Mesenchymal stem cell (in vitro differentiated cells and primary cell): ENCODE measurements at regions not wholly inside any gene's neighbourhood (a gene's known extent, or its start where the extent isn't known, plus 50 kb on each side); places are given as distances from the start of the nearest gene placed in this dataset.

ENCODE experiments used
- DNase-seq: peaks from one replicate; pipeline ENCODE4 v3.0.0-alpha.2; 2013
- H2AFZ ChIP-seq: one replicate; pipeline ENCODE4 v1.6.1; 2013; ENCODE audit warnings: low read depth, mild to moderate bottlenecking, control low read depth, inconsistent platforms, low read length, moderate library complexity
- H2AK5ac ChIP-seq: 2 replicates; pipeline ENCODE4 v1.6.1; 2013; ENCODE audit warnings: low read length, moderate library complexity, mild to moderate bottlenecking, inconsistent platforms; ENCODE audit not compliant: severe bottlenecking
- H2BK120ac ChIP-seq: one replicate; pipeline ENCODE4 v1.6.1; 2013; ENCODE audit warnings: low read depth, mild to moderate bottlenecking, inconsistent platforms, low read length, moderate library complexity
- H2BK12ac ChIP-seq, 2 experiments: one replicate each; pipeline ENCODE4 v1.6.1; 2013; ENCODE audit warnings: inconsistent platforms in 2 of 2, low read length in 2 of 2, mild to moderate bottlenecking in 2 of 2, moderate library complexity in 2 of 2, control low read depth in 1 of 2
- H2BK15ac ChIP-seq: one replicate; pipeline ENCODE4 v1.6.1; 2013; ENCODE audit warnings: mild to moderate bottlenecking, low read depth, inconsistent platforms; ENCODE audit not compliant: poor library complexity, severe bottlenecking
- H2BK5ac ChIP-seq: 2 replicates; pipeline ENCODE4 v1.6.1; 2013; ENCODE audit warnings: low read depth, mild to moderate bottlenecking, low read length, control low read depth, inconsistent platforms; ENCODE audit not compliant: poor library complexity, severe bottlenecking
- H3K14ac ChIP-seq, 2 experiments: one replicate each; pipeline ENCODE4 v1.6.1; 2013; ENCODE audit warnings: inconsistent platforms in 2 of 2, low read length in 2 of 2, control low read depth in 1 of 2, mild to moderate bottlenecking in 1 of 2, moderate library complexity in 1 of 2
- H3K18ac ChIP-seq, 2 experiments: one replicate each; pipeline ENCODE4 v1.6.1; 2013; ENCODE audit warnings: inconsistent platforms in 2 of 2, low read length in 2 of 2, control low read depth in 1 of 2, low read depth in 1 of 2, mild to moderate bottlenecking in 1 of 2
- H3K23ac ChIP-seq, 2 experiments: one replicate each; pipeline ENCODE4 v1.6.1; 2013; ENCODE audit warnings: inconsistent platforms in 2 of 2, low read length in 2 of 2, mild to moderate bottlenecking in 2 of 2, moderate library complexity in 2 of 2, control low read depth in 1 of 2
- H3K27ac ChIP-seq: 2 replicates; pipeline ENCODE4 v1.5.1; 2013; ENCODE audit warnings: mild to moderate bottlenecking, moderate library complexity, low read length, control low read depth, inconsistent platforms; ENCODE audit not compliant: poor library complexity, severe bottlenecking
- H3K27me3 ChIP-seq, 2 experiments: 2 replicates each; pipeline versions ENCODE4 v1.6.1 to v1.7.0; 2013; ENCODE audit warnings: low read length in 2 of 2, mild to moderate bottlenecking in 2 of 2, moderate library complexity in 2 of 2, control low read depth in 1 of 2, inconsistent platforms in 1 of 2; ENCODE audit not compliant: control insufficient read depth in 1 of 2, insufficient read depth in 1 of 2
- H3K36me3 ChIP-seq, 2 experiments: 2 replicates each; pipeline versions ENCODE4 v1.6.1 to v1.7.0; 2013; ENCODE audit warnings: low read length in 2 of 2, control low read depth in 1 of 2, inconsistent platforms in 1 of 2, low read depth in 1 of 2, mild to moderate bottlenecking in 1 of 2; ENCODE audit not compliant: insufficient read depth in 2 of 2, control insufficient read depth in 1 of 2
- H3K4ac ChIP-seq, 2 experiments: one replicate each; pipeline ENCODE4 v1.6.1; 2013; ENCODE audit warnings: inconsistent platforms in 2 of 2, low read length in 2 of 2, mild to moderate bottlenecking in 2 of 2, moderate library complexity in 2 of 2, control low read depth in 1 of 2, low read depth in 1 of 2
- H3K4me1 ChIP-seq: 2 replicates; pipeline ENCODE4 v1.6.1; 2013; ENCODE audit warnings: low read depth, low read length, control low read depth; ENCODE audit not compliant: control insufficient read depth, insufficient read depth
- H3K4me2 ChIP-seq: 2 replicates; pipeline ENCODE4 v1.6.1; 2013; ENCODE audit warnings: low read length, mild to moderate bottlenecking, inconsistent platforms; ENCODE audit not compliant: poor library complexity, severe bottlenecking
- H3K4me3 ChIP-seq, 2 experiments: 2 replicates each; pipeline versions ENCODE4 v1.5.1 to v1.7.0; 2013; ENCODE audit warnings: low read length in 2 of 2, mild to moderate bottlenecking in 2 of 2, control low read depth in 1 of 2, low read depth in 1 of 2; ENCODE audit not compliant: insufficient read depth in 1 of 2
- H3K79me1 ChIP-seq: replicated peaks from 2 replicates; pipeline ENCODE4 v1.6.1; 2013; ENCODE audit warnings: mild to moderate bottlenecking, control low read depth, low read length, inconsistent platforms; ENCODE audit not compliant: poor library complexity, severe bottlenecking
- H3K9ac ChIP-seq: 2 replicates; pipeline ENCODE4 v1.7.0; 2013; ENCODE audit warnings: mild to moderate bottlenecking, low read length, moderate library complexity
- H3K9me3 ChIP-seq: 2 replicates; pipeline ENCODE4 v1.7.0; 2013; ENCODE audit warnings: mild to moderate bottlenecking, low read length; ENCODE audit not compliant: control insufficient read depth
- H4K8ac ChIP-seq: one replicate; pipeline ENCODE4 v1.6.1; 2013; ENCODE audit warnings: inconsistent platforms, mild to moderate bottlenecking, low read length, moderate library complexity
- H4K91ac ChIP-seq: one replicate; pipeline ENCODE4 v1.6.1; 2013; ENCODE audit warnings: mild to moderate bottlenecking, low read length, inconsistent platforms
- WGBS: methylation state at CpG from one replicate; pipeline ENCODE4 v1.1.7; 2013; ENCODE audit warnings: mixed read lengths; 5-methylcytosine and 5-hydroxymethylcytosine counted together

DNA sequence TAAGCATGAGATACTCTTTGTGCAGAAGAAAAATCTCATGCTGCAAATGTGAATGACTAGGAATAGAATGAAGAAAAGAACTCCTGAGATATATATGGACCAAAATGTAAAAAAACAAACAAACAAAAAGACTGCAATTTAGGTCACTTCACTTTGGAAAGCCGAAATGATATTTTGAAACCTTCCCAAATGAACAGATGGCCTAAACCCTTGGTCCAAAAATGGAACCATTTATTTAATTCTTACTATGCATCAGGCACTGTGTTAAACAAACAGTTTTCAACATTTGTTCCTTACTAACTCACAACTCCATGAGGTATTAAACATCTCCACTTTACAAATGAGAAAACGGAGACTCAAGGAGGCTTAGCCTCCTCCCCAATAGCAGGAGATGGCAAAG, 107.5 kb downstream of the VIP start:
- H3K4me2 ChIP-seq, result no peak overlapping the region
- H3K4me1 ChIP-seq, result no peaks in the 10 kb centered on the region

DNA sequence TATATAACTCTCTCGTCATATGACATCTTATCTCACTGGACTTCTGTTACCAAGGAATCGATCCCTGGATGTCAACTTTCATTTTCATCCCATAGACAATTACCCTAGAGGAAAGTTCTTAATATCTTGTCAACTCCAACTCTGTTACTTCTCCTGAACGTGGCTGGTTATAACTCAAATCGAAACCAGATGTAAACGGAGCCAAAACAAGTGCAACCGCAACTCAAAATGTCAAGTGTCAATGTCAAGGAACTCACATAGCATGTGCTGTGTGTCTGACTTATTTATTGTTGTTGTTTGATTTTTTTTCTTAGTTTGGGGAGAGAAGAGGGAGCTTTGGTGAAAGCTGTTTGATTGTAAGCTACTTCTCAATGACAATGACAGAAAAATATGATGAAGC, 108.6 kb downstream of the VIP start:
- Histone ChIP-seq H3K9ac (no peak overlapping the region), H3K4me1 (no peaks in the 10 kb centered on the region), H3K23ac (no peak overlapping the region), H4K8ac (no peak overlapping the region), H3K27ac (no peak overlapping the region), H3K9me3 (no peaks in the 10 kb centered on the region), H3K79me1 (no peaks in the 10 kb centered on the region), H2AFZ (no peak overlapping the region), H3K4ac (no peak overlapping the region), H2BK15ac (no peak overlapping the region), H3K4me3 (peak overlapping the region in 1 of 2 experiments; percentile 23), H2BK5ac (no peak overlapping the region), H3K18ac (no peak overlapping the region), H2AK5ac (no peak overlapping the region), H2BK12ac (no peak overlapping the region), H3K4me2 (no peak overlapping the region), H4K91ac (no peak overlapping the region), H3K27me3 (no peaks in the 10 kb centered on the region), H3K36me3 (no peaks in the 10 kb centered on the region), H2BK120ac (no peak overlapping the region), H3K14ac (no peak overlapping the region)
- WGBS, result 77% methylated on average over 6 of the region's 6 CpGs
- no peak for DNase-seq

More for the DNA sequence above, 107.5 kb downstream of the VIP start:
- DNase-seq, result no peak
- no peaks in the 10 kb centered on the region for H3K79me1 ChIP-seq
- no peak overlapping the region for H3K14ac ChIP-seq
- no peak overlapping the region for H4K91ac ChIP-seq
- no peaks in the 10 kb centered on the region for H3K9me3 ChIP-seq
- no peak overlapping the region for H3K27ac ChIP-seq
- H2AFZ ChIP-seq, result no peak overlapping the region
- H3K23ac ChIP-seq, result no peak overlapping the region
- H3K18ac ChIP-seq, result no peak overlapping the region
- no peaks in the 10 kb centered on the region for H3K27me3 ChIP-seq
- H3K4ac ChIP-seq, result no peak overlapping the region
- no peak overlapping the region for H2AK5ac ChIP-seq
- H4K8ac ChIP-seq, result no peak overlapping the region
- no peak overlapping the region for H2BK120ac ChIP-seq
- no peak overlapping the region for H2BK5ac ChIP-seq
- H2BK15ac ChIP-seq, result no peak overlapping the region
- H3K36me3 ChIP-seq, result no peaks in the 10 kb centered on the region
- no peak overlapping the region for H3K9ac ChIP-seq
- 70% methylated on average over 2 of the region's 2 CpGs for WGBS
- H2BK12ac ChIP-seq, result no peak overlapping the region
- H3K4me3 ChIP-seq, result no peak overlapping the region

DNA sequence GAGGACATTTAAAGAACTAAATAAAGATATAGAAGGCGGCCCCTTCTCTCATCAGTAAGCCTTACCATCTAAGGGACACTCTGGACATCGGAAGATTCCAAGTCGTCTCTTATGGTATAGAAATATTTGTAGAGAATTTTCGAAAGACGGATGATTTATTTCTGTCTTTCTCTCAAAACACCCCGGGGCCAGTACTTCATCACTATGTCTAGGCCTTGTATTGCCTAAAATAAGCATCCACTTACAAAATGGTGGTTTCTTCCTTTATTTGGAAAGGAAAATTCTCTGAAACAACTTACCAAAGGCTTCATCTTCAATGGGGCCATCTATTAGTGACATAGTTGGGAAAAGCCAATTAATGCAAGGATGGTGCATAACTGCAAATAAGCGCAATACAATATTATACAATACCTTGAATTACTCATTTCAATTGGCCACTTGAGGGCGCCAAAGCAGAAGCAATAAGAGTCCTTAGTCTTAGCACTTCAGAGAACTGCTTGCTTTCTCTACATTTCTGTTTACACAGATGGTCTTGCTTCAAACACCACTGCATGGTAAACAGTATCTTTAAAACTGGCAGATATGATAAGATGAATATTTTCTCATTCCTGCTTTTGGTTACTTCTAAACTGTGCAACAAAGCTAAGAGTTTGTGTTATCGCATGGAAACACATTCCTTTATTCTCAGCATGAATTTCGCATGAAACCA, 113.2 kb downstream of the VIP start:
- Histone ChIP-seq H3K4me2 (no peak overlapping the region), H2BK5ac (no peak overlapping the region), H3K36me3 (no peaks in the 10 kb centered on the region), H3K79me1 (no peaks in the 10 kb centered on the region), H4K91ac (no peak overlapping the region), H3K9ac (no peak overlapping the region), H3K27ac (no peak overlapping the region), H3K4ac (no peak overlapping the region), H3K4me1 (no peaks in the 10 kb centered on the region), H4K8ac (no peak overlapping the region), H3K14ac (no peak overlapping the region), H2AK5ac (no peak overlapping the region), H2BK15ac (no peak overlapping the region), H3K18ac (no peak overlapping the region), H3K9me3 (no peaks in the 10 kb centered on the region), H3K23ac (no peak overlapping the region), H2AFZ (no peak overlapping the region), H3K27me3 (no peaks in the 10 kb centered on the region), H2BK120ac (no peak overlapping the region), H3K4me3 (no peak overlapping the region), H2BK12ac (no peak overlapping the region)
- peak; percentile 71 for DNase-seq
- 70% methylated on average over 4 of the region's 10 CpGs for WGBS

DNA sequence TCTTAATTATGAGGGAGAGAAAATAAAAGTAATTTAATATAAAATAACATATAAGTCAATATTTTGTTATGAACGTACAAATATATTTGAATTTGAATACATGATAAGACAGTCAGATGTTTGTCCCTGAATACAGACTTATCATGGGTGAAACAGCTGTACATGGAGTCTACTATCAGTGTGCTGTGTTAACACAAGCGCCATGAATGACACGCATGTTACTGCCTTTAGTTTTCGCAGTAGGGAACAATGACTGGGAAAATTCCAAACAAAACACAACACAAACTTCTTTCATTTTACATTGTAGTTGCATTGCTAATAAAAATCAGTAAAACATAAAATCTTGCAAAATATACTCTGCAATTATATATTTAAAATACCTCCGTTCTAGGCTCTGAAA, 108.6 kb downstream of the FBXO5 start:
- Histone ChIP-seq H3K4ac (no peak overlapping the region), H2AFZ (no peak overlapping the region), H3K4me3 (no peak overlapping the region), H4K8ac (no peak overlapping the region), H3K4me2 (no peak overlapping the region), H3K36me3 (no peaks in the 10 kb centered on the region), H3K79me1 (no peaks in the 10 kb centered on the region), H2BK120ac (no peak overlapping the region), H2BK5ac (no peak overlapping the region), H3K23ac (no peak overlapping the region), H3K18ac (no peak overlapping the region), H3K27ac (no peak overlapping the region), H3K27me3 (no peaks in the 10 kb centered on the region), H3K9me3 (peaks cover under 1% of the 10 kb centered on the region), H2BK12ac (no peak overlapping the region), H2BK15ac (no peak overlapping the region), H3K9ac (no peak overlapping the region), H4K91ac (no peak overlapping the region), H2AK5ac (no peak overlapping the region), H3K4me1 (no peaks in the 10 kb centered on the region), H3K14ac (no peak overlapping the region)
- DNase-seq, result no peak
- WGBS, result 73% methylated on average over 3 of the region's 5 CpGs
